HCT116 (cell line): ENCODE measurements at regions not wholly inside any gene's neighbourhood (a gene's known extent, or its start where the extent isn't known, plus 50 kb on each side); places are given as distances from the start of the nearest gene placed in this dataset.

Experiments used
- ATAC-seq: fragments of 200-7000 bp; cut with Tn5 transposase; 2 replicates; pipeline ENCODE4 v1.9.1; 2020; ENCODE audit warnings: mild to moderate bottlenecking, moderate library complexity
- BruUV-seq: library from RNA; stranded (reverse); fragments of 400-500 nt; replicated peaks from 2 replicates; lab custom pipeline; 2021; lab: Mats Ljungman, UMichigan
- CTCF ChIA-PET: fragments of 300-600 bp; sonication (Branson Sonifier 250); formaldehyde crosslinking; loops from one replicate; lab custom pipeline; 2021; ENCODE audit warnings: antibody characterized with exemption; lab: Charles Lee
- POLR2A ChIA-PET: fragments of 300-600, 350-600 bp; sonication (Branson Sonifier 250); formaldehyde crosslinking; loops from one replicate; lab custom pipeline; 2021; ENCODE audit warnings: antibody characterized with exemption; lab: Charles Lee
- RAD21 ChIA-PET, 2 experiments: fragments of 300-600 bp; sonication (Branson Sonifier 250); formaldehyde crosslinking; loops; one replicate each; lab custom pipeline; 2023; ENCODE audit warnings: low total read pairs in 2 of 2; ENCODE audit not compliant: uncharacterized antibody in 2 of 2, unreplicated experiment in 2 of 2, low non-redundant PET in 1 of 2; lab: Charles Lee
- DNase-seq: peaks from one replicate; pipeline ENCODE4 v3.0.0-alpha.2; 2010; ENCODE audit warnings: low read depth, low spot score
- H2AFZ ChIP-seq: fragments of 200-600 bp; shearing (Covaris generic), sonication (generic); 2 replicates; pipeline ENCODE4 v1.6.1; 2017; ENCODE audit warnings: low read depth, mixed run types, mixed read lengths, antibody characterized with exemption, low read length; ENCODE audit not compliant: poor library complexity, severe bottlenecking
- H3K27ac ChIP-seq: 2 replicates; pipeline ENCODE4 v1.5.1; 2012; ENCODE audit warnings: low read depth, low read length
- H3K27me3 ChIP-seq: fragments of 200-600 bp; sonication (generic); 2 replicates; pipeline ENCODE4 v1.6.1; 2016; ENCODE audit warnings: mixed run types, low read length, mixed read lengths; ENCODE audit not compliant: insufficient read depth
- H3K36me3 ChIP-seq, 2 experiments: fragments of 200-500 bp in 1 of 2; fragments of 200-600 bp in 1 of 2; sonication (Bioruptor generic) in 1 of 2; sonication (generic) in 1 of 2; 2 replicates each; pipeline versions ENCODE4 v1.5.1 to v1.6.1; 2014 to 2016; ENCODE audit warnings: low read length in 2 of 2, inconsistent platforms in 1 of 2, mixed read lengths in 1 of 2, mixed run types in 1 of 2; ENCODE audit not compliant: insufficient read depth in 2 of 2, control insufficient read depth in 1 of 2
- H3K4me1 ChIP-seq, 2 experiments: fragments of 200-600 bp in 1 of 2; sonication (generic) in 1 of 2; 2 replicates each; pipeline versions ENCODE4 v1.5.1 to v1.6.1; 2012 to 2017; ENCODE audit warnings: low read length in 2 of 2, inconsistent platforms in 1 of 2, mild to moderate bottlenecking in 1 of 2, mixed read lengths in 1 of 2, mixed run types in 1 of 2, moderate library complexity in 1 of 2; ENCODE audit not compliant: insufficient read depth in 2 of 2, control insufficient read depth in 1 of 2
- H3K4me2 ChIP-seq: fragments of 200-600 bp; sonication (generic); 2 replicates; pipeline ENCODE4 v1.6.1; 2017; ENCODE audit warnings: mixed run types, low read length, mixed read lengths
- H3K4me3 ChIP-seq, 2 experiments: fragments of 200-600 bp in 1 of 2; sonication (generic) in 1 of 2; replicated peaks in 1 of 2; 2 replicates each; pipeline ENCODE4 v1.5.1; 2011 to 2016; ENCODE audit warnings: low read length in 2 of 2, control low read depth in 1 of 2, low read depth in 1 of 2, mild to moderate bottlenecking in 1 of 2, mixed read lengths in 1 of 2, mixed run types in 1 of 2
- H3K79me2 ChIP-seq: fragments of 200-600 bp; sonication (generic); 2 replicates; pipeline ENCODE4 v1.6.1; 2017; ENCODE audit warnings: mild to moderate bottlenecking, mixed run types, low read length, moderate library complexity, mixed read lengths; ENCODE audit not compliant: insufficient read depth
- H3K9ac ChIP-seq: fragments of 200-600 bp; sonication (generic); 2 replicates; pipeline ENCODE4 v1.6.1; 2016; ENCODE audit warnings: low read length, mixed read lengths
- H3K9me2 ChIP-seq: fragments of 200-600 bp; sonication (generic), shearing (Covaris generic); 2 replicates; pipeline ENCODE4 v1.6.1; 2017; ENCODE audit warnings: mixed run types, mild to moderate bottlenecking, moderate library complexity; ENCODE audit not compliant: insufficient read depth
- H3K9me3 ChIP-seq, 2 experiments: fragments of 200-500 bp in 1 of 2; fragments of 200-600 bp in 1 of 2; sonication (Bioruptor generic) in 1 of 2; sonication (generic) in 1 of 2; 2 replicates each; pipeline ENCODE4 v1.6.1; 2014 to 2017; ENCODE audit warnings: low read length in 2 of 2, mixed read lengths in 2 of 2, inconsistent platforms in 1 of 2, low read depth in 1 of 2, mild to moderate bottlenecking in 1 of 2, mixed run types in 1 of 2, moderate library complexity in 1 of 2; ENCODE audit not compliant: control insufficient read depth in 1 of 2, insufficient read depth in 1 of 2
- H4K20me1 ChIP-seq: fragments of 200-600 bp; sonication (generic), shearing (Covaris generic); 2 replicates; pipeline ENCODE4 v1.6.1; 2017; ENCODE audit warnings: mixed run types, mild to moderate bottlenecking, moderate library complexity; ENCODE audit not compliant: insufficient read depth
- CBX3 ChIP-seq: IDR thresholded peaks from 2 replicates; pipeline ENCODE4 v1.6.1; 2012; ENCODE audit warnings: low read depth
- EGR1 ChIP-seq: IDR thresholded peaks from 2 replicates; pipeline ENCODE4 v1.6.1; 2012; ENCODE audit warnings: low read depth
- MAX ChIP-seq: IDR thresholded peaks from 2 replicates; pipeline ENCODE4 v1.6.1; 2012
- POLR2A ChIP-seq: IDR thresholded peaks from 2 replicates; pipeline ENCODE4 v1.7.0; 2011; ENCODE audit warnings: borderline replicate concordance; ENCODE audit not compliant: insufficient read depth, insufficient read length; ENCODE audit errors: extremely low read depth
- POLR2AphosphoS5 ChIP-seq: IDR thresholded peaks from 2 replicates; pipeline ENCODE4 v1.6.1; 2011; ENCODE audit warnings: mild to moderate bottlenecking, low read depth, low read length, moderate library complexity
- REST ChIP-seq: IDR thresholded peaks from 2 replicates; pipeline ENCODE4 v1.6.1; 2012; ENCODE audit warnings: low read depth
- SIN3A ChIP-seq: IDR thresholded peaks from 2 replicates; pipeline ENCODE4 v1.6.1; 2012; ENCODE audit warnings: low read depth
- SRF ChIP-seq: IDR thresholded peaks from 2 replicates; pipeline ENCODE4 v1.6.1; 2012; ENCODE audit warnings: low read depth
- TCF7L2 ChIP-seq: IDR thresholded peaks from 2 replicates; pipeline ENCODE4 v1.7.0; 2011; ENCODE audit warnings: borderline replicate concordance, inconsistent platforms; ENCODE audit not compliant: insufficient read depth, insufficient read length; ENCODE audit errors: extremely low read depth
- ZBTB33 ChIP-seq: IDR thresholded peaks from 2 replicates; pipeline ENCODE4 v1.6.1; 2011; ENCODE audit warnings: mild to moderate bottlenecking, low read length, moderate library complexity; ENCODE audit not compliant: insufficient replicate concordance; ENCODE audit errors: extremely low read depth
- intact Hi-C: fragments of 100-400 bp; cut with micrococcal nuclease; formaldehyde crosslinking; loops from 2 replicates; pipeline ENCODE4 v1.10.0; 2022

- Histone ChIP-seq H4K20me1 (no peaks in the 10 kb centered on the region), H3K9ac (no peak overlapping the region), H3K4me3 (no peak overlapping the region), H3K9me3 (no peaks in the 10 kb centered on the region), H3K36me3 (no peaks in the 10 kb centered on the region), H3K27me3 (no peaks in the 10 kb centered on the region), H3K9me2 (peaks cover 3% of the 10 kb centered on the region; the same call in 1 of the 2 replicates), H3K4me1 (peaks cover 22 to 25% of the 10 kb centered on the region in 2 experiments), H3K79me2 (no peaks in the 10 kb centered on the region), H3K4me2 (no peak overlapping the region), H3K27ac (no peak overlapping the region), H2AFZ (no peak overlapping the region)
- POLR2A ChIA-PET = no interaction called here
- no TSS peak for BruUV-seq
- CTCF ChIA-PET = interaction anchor here (0.9 kb wide), 1 partner anchor 125 kb away, joined by 3 read pairs; no protein-coding TSS in a partner anchor
- no peak for TF ChIP-seq REST
- TF ChIP-seq TCF7L2 = no peak
- no peak for TF ChIP-seq POLR2AphosphoS5
- no peak for TF ChIP-seq POLR2A
- TF ChIP-seq SRF = no peak
- no peak for TF ChIP-seq MAX
- TF ChIP-seq SIN3A = no peak
- no peak for TF ChIP-seq CBX3
- TF ChIP-seq EGR1 = no peak
- no peak for TF ChIP-seq ZBTB33
- ATAC-seq = no peak
- DNase-seq = no peak
- intact Hi-C loops = no loop called here
- RAD21 ChIA-PET = no interaction called here
Observed at GRCh38 chr2:38149531-38149930, 73.6 kb upstream of the CYP1B1 start.
